Activated CD4-positive, alpha-beta T cell treated with anti-CD3 and anti-CD28 coated beads, Interleukin-2, amount 10 ng/mL, durations not matched to agents 24 days and 14 days (primary cell): ENCODE measurements at regions not wholly inside any gene's neighbourhood (a gene's known extent, or its start where the extent isn't known, plus 50 kb on each side); places are given as distances from the start of the nearest gene placed in this dataset.

Experiments used
- DNase-seq: peaks from one replicate; pipeline ENCODE4 v3.0.0; 2022
- H3K27ac Mint-ChIP-seq: one replicate; pipeline ENCODE4 v1.8.0; 2022; ENCODE audit warnings: mild to moderate bottlenecking, mixed read lengths
- H3K27me3 Mint-ChIP-seq: one replicate; pipeline ENCODE4 v1.8.0; 2022; ENCODE audit warnings: mixed read lengths
- H3K36me3 Mint-ChIP-seq: one replicate; pipeline ENCODE4 v1.8.0; 2022; ENCODE audit warnings: low read depth, mild to moderate bottlenecking, mixed read lengths
- H3K4me1 Mint-ChIP-seq: one replicate; pipeline ENCODE4 v1.8.0; 2021; ENCODE audit warnings: mixed read lengths
- H3K4me3 Mint-ChIP-seq: one replicate; pipeline ENCODE4 v1.8.0; 2022; ENCODE audit warnings: mild to moderate bottlenecking, moderate library complexity, mixed read lengths
- H3K9me3 Mint-ChIP-seq: one replicate; pipeline ENCODE4 v1.8.0; 2021; ENCODE audit warnings: mixed read lengths
- intact Hi-C: fragments of 100-400 bp; cut with micrococcal nuclease; formaldehyde crosslinking; loops from one replicate; pipeline ENCODE4 v1.15.1; 2023

DNA sequence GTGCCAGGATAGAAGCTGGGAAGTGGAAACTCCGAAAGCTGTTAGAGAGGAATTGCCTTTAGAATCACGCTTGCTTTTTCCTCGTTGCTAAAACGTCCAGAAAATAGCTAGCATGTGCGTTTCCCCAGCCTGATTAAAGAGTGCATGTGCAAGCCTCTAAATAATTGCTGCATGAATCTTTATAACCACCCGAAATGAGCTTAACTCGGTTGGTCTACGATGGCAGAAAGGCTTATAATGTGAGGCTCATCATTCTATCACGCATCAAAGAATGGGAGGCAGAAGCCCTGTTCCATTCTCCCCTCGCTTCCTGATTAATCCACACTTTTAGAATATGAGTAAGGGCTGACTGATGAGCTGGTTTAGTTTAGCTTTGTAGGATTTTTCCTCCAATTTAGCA is 394.6 kb upstream of the WWC1 start:
- intact Hi-C loops = no loop called here
- Mint-ChIP-seq H3K27me3 (no peaks in the 10 kb centered on the region), H3K27ac (no peak overlapping the region), H3K36me3 (no peaks in the 10 kb centered on the region), H3K9me3 (no peaks in the 10 kb centered on the region), H3K4me1 (no peaks in the 10 kb centered on the region), H3K4me3 (no peak overlapping the region)
- no peak for DNase-seq

- no peaks in the 10 kb centered on the region for H3K9me3 Mint-ChIP-seq
- intact Hi-C loops = no loop called here
- no peak overlapping the region for H3K27ac Mint-ChIP-seq
- no peaks in the 10 kb centered on the region for H3K4me1 Mint-ChIP-seq
- no peak for DNase-seq
- H3K36me3 Mint-ChIP-seq = no peaks in the 10 kb centered on the region
- H3K27me3 Mint-ChIP-seq = no peaks in the 10 kb centered on the region
- H3K4me3 Mint-ChIP-seq = no peak overlapping the region
These were observed 394.1 kb upstream of the WWC1 start for GRCh38 chr5:167897371-167897770.

GRCh38 chr5:167898361-167899042 is 392.9 kb upstream of the WWC1 start:
- Mint-ChIP-seq H3K4me3 (no peak overlapping the region), H3K27ac (no peak overlapping the region), H3K4me1 (no peaks in the 10 kb centered on the region), H3K36me3 (no peaks in the 10 kb centered on the region), H3K27me3 (no peaks in the 10 kb centered on the region), H3K9me3 (no peaks in the 10 kb centered on the region)
- DNase-seq = no peak
- intact Hi-C loops = no loop called here

DNA sequence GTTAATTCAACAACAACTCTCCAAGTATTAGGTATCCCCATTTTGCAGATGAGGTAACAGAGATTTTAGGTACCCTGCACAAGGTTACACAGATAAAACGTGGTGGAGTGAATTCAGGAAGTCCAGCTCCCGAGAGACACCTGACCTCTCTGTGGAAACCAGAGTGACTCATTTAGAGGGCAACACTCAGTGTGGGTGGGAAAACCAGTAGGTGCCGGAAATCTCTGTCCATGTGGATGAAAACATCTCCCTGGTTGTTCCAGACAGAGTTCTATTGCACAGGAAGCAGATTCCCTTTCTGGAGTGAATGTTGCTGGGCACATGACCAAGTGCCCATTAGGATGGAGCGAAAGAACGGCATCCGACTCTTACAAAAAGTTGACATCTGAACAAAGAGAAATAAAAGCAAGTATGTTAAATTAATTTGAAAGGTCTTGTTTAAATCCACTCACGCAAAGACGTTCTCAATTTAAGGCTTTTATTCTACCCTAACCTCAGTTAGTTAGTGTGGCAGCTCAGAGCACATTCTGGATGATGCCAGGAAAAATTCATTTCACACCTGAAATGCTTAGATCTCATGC is 391.9 kb upstream of the WWC1 start:
- intact Hi-C loops = no loop called here
- H3K27me3 Mint-ChIP-seq = no peaks in the 10 kb centered on the region
- H3K9me3 Mint-ChIP-seq = no peaks in the 10 kb centered on the region

DNA sequence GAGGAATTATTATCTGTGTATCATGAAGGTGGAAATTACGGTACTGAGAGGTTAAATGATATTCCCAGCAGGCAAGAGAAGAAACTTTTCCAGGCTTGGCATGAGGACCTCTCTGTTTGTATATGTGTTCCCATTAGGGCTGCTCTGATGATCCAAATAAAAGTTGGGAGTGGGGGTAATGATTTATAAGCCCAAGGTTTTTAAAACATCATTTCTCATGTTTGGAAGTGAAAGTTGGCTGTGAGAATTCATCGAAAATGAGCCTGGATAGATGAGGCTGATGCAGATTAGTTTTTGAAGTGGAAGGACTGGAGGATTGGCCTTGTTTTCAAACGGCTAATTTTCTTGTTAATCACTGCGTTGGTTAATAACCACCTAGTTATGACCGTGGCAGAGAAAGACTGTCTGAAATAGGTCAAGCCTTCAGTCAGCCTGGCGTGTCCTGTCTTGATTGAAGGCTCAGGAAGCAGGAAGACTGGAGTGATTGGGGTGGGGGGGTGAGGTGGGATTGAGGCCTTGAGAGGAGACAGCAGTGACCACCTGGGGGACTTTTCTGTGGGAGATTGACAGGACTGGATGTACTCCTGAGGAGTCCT is 391.0 kb upstream of the WWC1 start:
- Mint-ChIP-seq H3K4me1 (no peaks in the 10 kb centered on the region), H3K9me3 (no peaks in the 10 kb centered on the region), H3K36me3 (no peaks in the 10 kb centered on the region), H3K4me3 (no peak overlapping the region), H3K27me3 (no peaks in the 10 kb centered on the region), H3K27ac (no peak overlapping the region)
- intact Hi-C loops = no loop called here
- no peak for DNase-seq

More for the DNA sequence above, 391.9 kb upstream of the WWC1 start:
- no peaks in the 10 kb centered on the region for H3K4me1 Mint-ChIP-seq
- no peak for DNase-seq
- no peaks in the 10 kb centered on the region for H3K36me3 Mint-ChIP-seq
- H3K27ac Mint-ChIP-seq = no peak overlapping the region
- H3K4me3 Mint-ChIP-seq = no peak overlapping the region

- no peaks in the 10 kb centered on the region for H3K4me1 Mint-ChIP-seq
- H3K36me3 Mint-ChIP-seq = no peaks in the 10 kb centered on the region
- H3K9me3 Mint-ChIP-seq = no peaks in the 10 kb centered on the region
- no peak overlapping the region for H3K27ac Mint-ChIP-seq
- H3K4me3 Mint-ChIP-seq = no peak overlapping the region
- no peaks in the 10 kb centered on the region for H3K27me3 Mint-ChIP-seq
- no peak for DNase-seq
- intact Hi-C loops = no loop called here
These were observed 389.1 kb upstream of the WWC1 start for GRCh38 chr5:167902298-167902697.

DNA sequence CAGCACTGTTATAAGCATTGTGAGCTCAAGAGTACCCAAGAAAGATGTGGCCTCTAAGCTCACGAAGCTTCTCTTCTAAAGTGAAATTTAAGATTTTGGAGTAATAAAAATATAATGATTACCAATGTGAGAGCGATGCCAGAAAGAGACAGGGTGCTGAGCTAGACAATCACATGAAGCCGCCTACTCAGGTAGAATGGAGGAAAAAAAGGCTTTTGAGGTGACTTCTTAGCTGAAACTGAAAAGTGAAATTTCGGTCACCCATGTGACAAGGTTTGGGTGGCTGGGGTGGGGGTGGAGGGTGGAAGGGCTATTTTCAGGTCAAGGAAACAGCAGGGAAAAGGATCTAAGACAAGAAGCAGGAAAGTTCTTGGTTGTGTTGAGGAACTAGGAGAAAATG is 388.2 kb upstream of the WWC1 start:
- no peak overlapping the region for H3K4me3 Mint-ChIP-seq
- H3K9me3 Mint-ChIP-seq = no peaks in the 10 kb centered on the region
- H3K27ac Mint-ChIP-seq = no peak overlapping the region
- H3K27me3 Mint-ChIP-seq = no peaks in the 10 kb centered on the region
- H3K36me3 Mint-ChIP-seq = no peaks in the 10 kb centered on the region
- intact Hi-C loops = no loop called here
- H3K4me1 Mint-ChIP-seq = no peaks in the 10 kb centered on the region
- no peak for DNase-seq

DNA sequence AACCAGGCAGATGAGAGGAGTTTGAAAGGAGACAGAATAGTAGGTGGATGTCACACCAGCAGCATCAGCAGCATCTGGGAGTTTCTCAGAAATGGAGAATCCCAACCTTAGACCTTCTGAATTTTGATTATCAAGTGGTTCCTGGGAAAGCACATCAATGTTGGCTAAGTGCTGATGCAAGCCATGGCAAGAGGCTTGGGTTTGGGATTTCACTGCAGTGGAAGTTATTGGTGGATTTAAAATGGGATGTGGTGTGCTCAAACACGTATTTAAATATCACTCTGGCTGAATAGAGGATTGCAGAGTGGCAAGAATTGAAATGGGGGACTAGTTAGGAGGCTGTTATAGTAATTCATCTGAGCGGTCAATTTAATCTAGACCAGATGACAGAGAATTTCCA is 387.8 kb upstream of the WWC1 start:
- Mint-ChIP-seq H3K27me3 (no peaks in the 10 kb centered on the region), H3K4me3 (no peak overlapping the region), H3K9me3 (no peaks in the 10 kb centered on the region), H3K4me1 (no peaks in the 10 kb centered on the region), H3K27ac (no peak overlapping the region), H3K36me3 (no peaks in the 10 kb centered on the region)
- no peak for DNase-seq
- intact Hi-C loops = no loop called here

GRCh38 chr5:167905919-167906853 is 385.3 kb upstream of the WWC1 start:
- intact Hi-C loops = no loop called here
- no peak for DNase-seq
- no peak overlapping the region for H3K4me3 Mint-ChIP-seq
- H3K4me1 Mint-ChIP-seq = no peaks in the 10 kb centered on the region
- H3K27me3 Mint-ChIP-seq = no peaks in the 10 kb centered on the region
- no peaks in the 10 kb centered on the region for H3K9me3 Mint-ChIP-seq
- no peak overlapping the region for H3K27ac Mint-ChIP-seq
- H3K36me3 Mint-ChIP-seq = no peaks in the 10 kb centered on the region

DNA sequence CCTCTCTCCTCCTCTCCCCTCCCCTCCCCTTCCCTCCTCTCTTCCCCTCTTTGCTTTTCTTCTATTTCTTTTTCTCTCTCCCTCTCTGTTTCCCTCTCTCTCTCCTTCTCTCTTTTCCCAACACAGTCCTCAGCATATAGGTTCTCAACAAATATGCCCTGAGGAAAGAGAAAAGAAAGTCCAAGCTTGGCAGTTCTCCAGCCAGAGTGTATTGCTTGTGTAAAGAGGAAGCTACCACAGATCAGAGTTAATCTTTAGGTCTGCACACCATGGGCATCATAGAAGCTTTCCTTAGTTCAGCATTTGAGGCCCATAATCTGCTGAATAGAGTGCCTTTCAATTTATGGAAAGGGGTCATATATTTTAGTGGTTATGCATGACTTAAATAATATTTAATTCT is 382.8 kb upstream of the WWC1 start:
- Mint-ChIP-seq H3K27ac (no peak overlapping the region), H3K4me1 (no peaks in the 10 kb centered on the region), H3K27me3 (no peaks in the 10 kb centered on the region), H3K9me3 (no peaks in the 10 kb centered on the region), H3K4me3 (no peak overlapping the region), H3K36me3 (no peaks in the 10 kb centered on the region)
- intact Hi-C loops = no loop called here
- no peak for DNase-seq

GRCh38 chr5:167912941-167913665 is 378.3 kb upstream of the WWC1 start:
- Mint-ChIP-seq H3K36me3 (no peaks in the 10 kb centered on the region), H3K27me3 (no peaks in the 10 kb centered on the region), H3K9me3 (no peaks in the 10 kb centered on the region), H3K4me3 (no peak overlapping the region), H3K27ac (no peak overlapping the region), H3K4me1 (no peaks in the 10 kb centered on the region)
- intact Hi-C loops = no loop called here
- DNase-seq = no peak

DNA sequence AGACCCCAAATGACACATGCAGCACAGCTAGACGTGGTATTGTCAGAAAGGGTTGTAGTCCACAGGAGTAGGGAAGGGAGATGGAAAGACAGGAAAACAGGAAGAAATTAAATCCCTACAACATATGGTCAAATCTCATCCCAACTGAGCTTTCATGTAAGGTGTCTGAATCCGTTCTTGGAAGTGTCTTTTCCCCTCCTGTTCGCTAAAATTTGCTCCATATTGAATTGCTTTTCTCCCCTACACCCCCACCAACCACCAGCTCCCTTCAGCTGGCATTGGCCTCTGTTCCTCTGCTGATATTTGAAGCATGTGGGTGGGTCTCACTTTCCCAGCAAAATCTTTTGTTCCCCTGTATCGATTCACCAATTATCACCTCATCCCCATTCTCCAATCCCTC is 376.2 kb upstream of the WWC1 start:
- no peak overlapping the region for H3K27ac Mint-ChIP-seq
- no peak overlapping the region for H3K4me3 Mint-ChIP-seq
- H3K4me1 Mint-ChIP-seq = no peaks in the 10 kb centered on the region
- intact Hi-C loops = no loop called here
- H3K36me3 Mint-ChIP-seq = no peaks in the 10 kb centered on the region
- H3K27me3 Mint-ChIP-seq = no peaks in the 10 kb centered on the region
- no peaks in the 10 kb centered on the region for H3K9me3 Mint-ChIP-seq
- no peak for DNase-seq

DNA sequence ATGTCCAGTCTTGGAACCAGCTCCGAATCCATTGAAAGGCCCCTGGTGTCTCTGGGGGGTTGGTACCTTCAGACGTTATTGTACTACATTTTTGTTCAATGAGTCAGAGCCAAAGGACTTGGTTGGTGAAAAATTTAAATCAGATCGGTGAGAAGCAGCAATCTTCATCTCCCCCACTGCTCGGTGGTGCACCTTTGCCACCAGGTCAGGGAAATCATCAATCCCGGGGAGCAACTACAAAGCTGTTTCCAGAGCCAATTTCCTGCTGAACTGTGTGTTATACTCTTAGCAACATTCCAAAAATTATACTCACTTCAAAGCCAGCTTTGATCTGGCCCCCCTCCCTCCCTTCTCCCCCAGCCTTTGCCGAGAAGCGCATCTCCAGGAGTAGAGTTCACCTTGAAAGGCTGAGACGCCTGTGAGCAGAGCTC is 375.2 kb upstream of the WWC1 start:
- H3K9me3 Mint-ChIP-seq = no peaks in the 10 kb centered on the region
- H3K4me3 Mint-ChIP-seq = no peak overlapping the region
- no peaks in the 10 kb centered on the region for H3K27me3 Mint-ChIP-seq
- H3K27ac Mint-ChIP-seq = no peak overlapping the region
- intact Hi-C loops = no loop called here
- no peak for DNase-seq
- H3K36me3 Mint-ChIP-seq = no peaks in the 10 kb centered on the region
- H3K4me1 Mint-ChIP-seq = no peaks in the 10 kb centered on the region
